ENCODE measurements at regions not wholly inside any gene's neighbourhood (a gene's known extent, or its start where the extent isn't known, plus 50 kb on each side); places are given as distances from the start of the nearest gene placed in this dataset.

DNA sequence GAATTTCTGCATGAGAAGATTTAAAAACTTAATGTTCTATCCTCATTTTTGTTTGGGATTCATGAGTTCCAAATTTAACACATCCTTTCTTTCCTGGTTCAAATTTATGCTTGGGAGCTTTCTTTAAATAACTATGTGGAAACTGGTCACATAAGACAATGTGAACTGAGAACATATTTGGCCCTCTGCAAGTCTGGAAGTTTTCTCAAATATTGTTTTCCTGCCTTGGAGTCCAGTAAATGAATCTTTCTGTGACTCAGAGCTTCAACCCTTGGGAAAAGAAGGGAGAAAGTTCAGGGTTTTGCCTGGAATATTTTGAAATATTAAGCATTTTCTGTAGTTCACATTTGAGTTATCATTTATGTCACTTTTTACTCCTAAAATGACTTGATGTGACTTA is 559.0 kb upstream of the NRP1 start:
- H3K4me3 ChIP-seq (ENCODE audit: low read depth, low read length), result no peak overlapping the region
- DNase-seq (ENCODE audit: low read depth), result no peak
- TF ChIP-seq CTCF (conservative IDR thresholded peaks at IDR 0.05; ENCODE audit: low read depth, low read length), result no peak

- no peak for DNase-seq (ENCODE audit: low read depth)
- TF ChIP-seq CTCF (conservative IDR thresholded peaks at IDR 0.05; ENCODE audit: low read depth, low read length), result no peak
- H3K4me3 ChIP-seq (ENCODE audit: low read depth, low read length), result no peak overlapping the region
Observed at GRCh38 chr10:33889371-33889770, 554.9 kb upstream of the NRP1 start.

- DNase-seq (ENCODE audit: low read depth), result no peak
- TF ChIP-seq CTCF (conservative IDR thresholded peaks at IDR 0.05; ENCODE audit: low read depth, low read length), result no peak
- no peak overlapping the region for H3K4me3 ChIP-seq (ENCODE audit: low read depth, low read length)
Observed at GRCh38 chr10:33887188-33887587, 552.7 kb upstream of the NRP1 start.

DNA sequence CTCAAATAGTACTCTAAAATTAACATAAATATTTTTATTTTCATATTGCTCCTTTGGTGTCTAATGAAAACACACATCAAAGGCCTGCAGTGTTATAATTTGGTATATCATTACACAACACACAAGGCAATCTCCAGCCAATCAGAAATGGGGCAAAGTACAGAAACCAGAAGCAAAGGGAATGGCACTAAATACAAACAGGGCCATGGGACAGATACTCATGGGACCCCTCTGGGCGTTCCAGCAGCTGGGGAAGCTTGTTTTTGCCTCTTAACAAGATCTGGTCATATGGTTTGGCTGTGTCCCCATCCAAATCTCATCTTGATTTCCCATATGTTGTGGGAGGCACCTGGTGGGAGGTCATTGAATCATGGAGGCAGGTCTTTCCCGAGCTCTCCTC is 551.8 kb upstream of the NRP1 start:
- no peak for TF ChIP-seq CTCF (conservative IDR thresholded peaks at IDR 0.05; ENCODE audit: low read depth, low read length)
- no peak for DNase-seq (ENCODE audit: low read depth)

DNA sequence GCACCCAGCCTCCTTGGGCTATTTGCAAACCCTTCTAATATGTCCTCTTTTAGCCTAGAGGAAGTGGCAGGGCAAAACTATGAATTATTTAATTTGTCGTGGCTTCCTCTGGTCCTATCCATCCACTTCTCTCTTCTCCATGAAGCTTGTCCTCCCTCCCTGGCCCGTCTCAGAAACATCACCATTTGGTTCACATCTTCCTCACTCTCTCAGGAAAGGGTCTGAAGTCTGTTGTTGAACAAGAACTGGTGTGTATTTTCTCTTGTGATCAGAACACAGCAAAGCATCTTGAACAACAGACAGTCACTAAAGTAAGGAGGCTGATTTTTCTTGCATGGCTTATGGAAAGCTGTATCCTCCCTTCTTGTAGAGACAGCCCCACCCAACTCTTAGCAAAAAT is 550.1 kb upstream of the NRP1 start:
- no peak overlapping the region for H3K4me3 ChIP-seq (ENCODE audit: low read depth, low read length)
- DNase-seq (ENCODE audit: low read depth), result no peak
- TF ChIP-seq CTCF (conservative IDR thresholded peaks at IDR 0.05; ENCODE audit: low read depth, low read length), result no peak

More for the DNA sequence above, 551.8 kb upstream of the NRP1 start:
- H3K4me3 ChIP-seq (ENCODE audit: low read depth, low read length), result no peak overlapping the region

DNA sequence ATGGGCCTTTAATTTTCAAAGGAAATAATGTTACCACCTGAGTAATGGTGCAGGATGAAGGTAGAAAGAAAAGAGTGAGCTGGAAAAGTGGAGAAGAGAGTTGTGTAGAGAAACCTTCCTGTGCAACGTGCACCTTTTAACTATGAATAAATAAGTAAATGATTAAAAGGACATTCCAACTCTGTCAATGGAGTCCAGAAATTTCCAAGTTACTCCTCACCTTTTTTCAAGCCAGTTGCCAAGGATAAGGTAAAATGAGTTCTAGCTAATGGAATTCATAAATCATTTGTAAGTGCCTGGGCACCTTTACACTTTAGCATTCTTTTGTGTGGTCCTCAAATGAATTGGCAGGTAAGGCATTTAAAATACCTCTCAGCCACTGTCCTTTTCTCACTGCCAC is 549.4 kb upstream of the NRP1 start:
- DNase-seq (ENCODE audit: low read depth), result no peak
- no peak for TF ChIP-seq CTCF (conservative IDR thresholded peaks at IDR 0.05; ENCODE audit: low read depth, low read length)
- no peak overlapping the region for H3K4me3 ChIP-seq (ENCODE audit: low read depth, low read length)

- DNase-seq (ENCODE audit: low read depth), result no peak
- no peak overlapping the region for H3K4me3 ChIP-seq (ENCODE audit: low read depth, low read length)
- no peak for TF ChIP-seq CTCF (conservative IDR thresholded peaks at IDR 0.05; ENCODE audit: low read depth, low read length)
Observed at GRCh38 chr10:33882996-33883395, 548.5 kb upstream of the NRP1 start.
